Memory B cell (primary cell): ENCODE measurements at regions not wholly inside any gene's neighbourhood (a gene's known extent, or its start where the extent isn't known, plus 50 kb on each side); places are given as distances from the start of the nearest gene placed in this dataset.

Experiments
- ATAC-seq: fragments of 150-1000 bp; cut with Tn5 transposase; 2 replicates; pipeline ENCODE4 v1.10.0; 2021; ENCODE audit warnings: low read depth, mild to moderate bottlenecking, moderate library complexity
- DNase-seq, 2 donors: peaks; one replicate each; pipeline ENCODE4 v3.0.0; 2022; ENCODE audit warnings: low spot score in 2 of 2
- H3K27ac Mint-ChIP-seq: one replicate; pipeline ENCODE4 v1.8.0; 2022; ENCODE audit warnings: mild to moderate bottlenecking, moderate library complexity, mixed read lengths
- H3K27me3 Mint-ChIP-seq: one replicate; pipeline ENCODE4 v1.8.0; 2022; ENCODE audit warnings: mixed read lengths
- H3K36me3 Mint-ChIP-seq: one replicate; pipeline ENCODE4 v1.8.0; 2022; ENCODE audit warnings: mild to moderate bottlenecking, mixed read lengths
- H3K4me1 Mint-ChIP-seq: one replicate; pipeline ENCODE4 v1.8.0; 2022; ENCODE audit warnings: mixed read lengths
- H3K4me3 Mint-ChIP-seq: one replicate; pipeline ENCODE4 v1.8.0; 2022; ENCODE audit warnings: mild to moderate bottlenecking, moderate library complexity, mixed read lengths
- H3K9me3 Mint-ChIP-seq: one replicate; pipeline ENCODE4 v1.8.0; 2022; ENCODE audit warnings: mixed read lengths

DNA sequence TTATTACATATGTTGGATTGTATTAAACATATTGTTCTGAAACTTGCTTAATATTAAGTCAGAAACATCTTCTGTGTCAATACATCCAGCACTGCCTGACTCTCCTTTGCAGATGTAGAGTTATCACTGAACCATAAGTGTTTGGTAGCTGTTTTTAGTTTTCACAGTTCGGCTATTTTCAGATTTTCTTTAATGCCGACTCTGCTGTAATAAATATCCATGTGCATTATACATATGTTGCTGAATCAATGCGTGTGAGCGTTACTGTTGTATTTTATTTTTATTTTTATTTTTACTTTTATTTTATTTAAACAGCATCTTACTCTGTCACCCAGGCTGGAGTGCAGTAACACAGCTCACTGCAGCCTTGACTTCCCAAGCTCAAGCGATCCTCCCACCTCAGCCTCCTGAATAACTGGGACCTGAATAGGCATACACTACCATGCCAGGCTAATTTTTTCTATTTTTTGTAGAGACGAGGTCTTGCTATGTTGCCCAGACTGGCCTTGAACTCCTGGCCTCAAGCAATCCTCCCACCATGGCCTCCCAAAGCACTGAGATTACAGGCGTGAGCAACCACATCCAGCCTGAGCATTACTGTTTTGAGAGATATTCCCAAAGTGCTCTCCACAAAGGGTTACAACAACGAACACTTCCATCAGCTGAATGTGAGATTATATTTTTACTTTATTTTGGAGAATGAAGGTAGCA lies 50.7 kb upstream of the NOCT start:
- H3K27me3 Mint-ChIP-seq, result no peaks in the 10 kb centered on the region
- H3K4me1 Mint-ChIP-seq, result no peaks in the 10 kb centered on the region
- DNase-seq, result no peak
- ATAC-seq, result no peak
- no peak overlapping the region for H3K27ac Mint-ChIP-seq
- H3K9me3 Mint-ChIP-seq, result no peaks in the 10 kb centered on the region
- H3K36me3 Mint-ChIP-seq, result no peaks in the 10 kb centered on the region
- H3K4me3 Mint-ChIP-seq, result no peak overlapping the region

DNA sequence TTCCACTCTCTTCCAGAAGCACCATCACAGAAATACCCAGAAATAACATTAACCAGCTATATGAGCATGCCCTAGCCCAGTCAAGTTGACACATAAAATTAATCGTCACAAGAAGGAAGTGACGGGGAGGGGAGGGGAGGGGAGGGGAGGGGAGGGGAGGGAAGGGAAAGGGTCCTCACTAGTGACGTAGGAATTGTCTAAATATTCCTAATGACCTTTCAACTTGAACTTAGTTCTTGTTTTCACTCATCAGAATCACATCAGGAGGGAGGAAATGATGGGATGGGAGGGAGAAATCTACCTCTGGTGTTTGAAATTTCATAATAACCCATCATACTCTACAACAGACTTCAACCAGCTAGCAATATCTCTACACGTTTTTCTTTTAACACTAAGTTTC lies 52.2 kb upstream of the NOCT start:
- DNase-seq (no peak), ATAC-seq (no peak)
- H3K9me3 Mint-ChIP-seq, result no peaks in the 10 kb centered on the region
- peaks cover under 1% of the 10 kb centered on the region for H3K4me1 Mint-ChIP-seq
- peaks cover 1% of the 10 kb centered on the region for H3K27me3 Mint-ChIP-seq
- no peak overlapping the region for H3K4me3 Mint-ChIP-seq
- H3K27ac Mint-ChIP-seq, result no peak overlapping the region
- H3K36me3 Mint-ChIP-seq, result no peaks in the 10 kb centered on the region

DNA sequence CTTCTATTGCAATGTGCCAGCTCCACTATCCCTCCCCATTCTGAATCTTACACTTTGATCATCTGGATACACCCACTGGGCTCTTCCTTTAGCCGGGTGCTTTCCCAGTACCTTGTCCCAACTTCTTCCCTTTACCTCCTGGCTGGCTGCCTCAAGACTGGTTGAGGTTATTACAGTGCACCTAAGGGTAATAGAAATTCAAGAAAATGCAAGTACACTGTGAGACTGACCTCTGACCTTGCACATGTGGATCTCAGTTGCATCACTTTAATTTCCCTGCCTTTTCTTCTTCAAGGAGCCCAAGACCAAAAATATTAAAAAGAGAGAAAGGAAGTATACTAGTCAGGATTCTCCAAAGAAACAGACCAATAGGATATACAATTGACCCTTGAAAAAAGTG lies 53.9 kb upstream of the NOCT start:
- Mint-ChIP-seq H3K36me3 (no peaks in the 10 kb centered on the region), H3K27ac (no peak overlapping the region), H3K27me3 (peaks cover 5% of the 10 kb centered on the region), H3K9me3 (no peaks in the 10 kb centered on the region), H3K4me1 (peaks cover 4% of the 10 kb centered on the region), H3K4me3 (no peak overlapping the region)
- ATAC-seq (no peak), DNase-seq (no peak)

DNA sequence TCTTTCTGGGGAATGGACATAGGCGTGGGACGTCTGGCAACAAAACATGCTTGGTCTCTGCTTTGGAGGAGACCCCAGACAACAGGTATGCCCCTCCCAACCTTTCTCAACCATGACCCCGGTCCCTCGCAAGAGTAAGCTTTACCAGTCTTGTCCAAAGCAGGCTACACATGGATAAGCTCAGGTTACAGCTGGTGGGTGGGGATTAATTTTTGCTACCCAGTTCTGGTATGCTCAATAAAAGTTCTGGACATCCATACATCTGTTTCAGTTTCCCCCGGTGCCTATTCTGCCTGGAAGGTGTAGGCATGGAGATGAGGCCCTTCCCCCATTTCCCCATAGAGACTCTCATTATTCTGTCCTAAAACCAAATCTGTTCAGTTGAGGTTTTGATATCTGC lies 54.5 kb upstream of the NOCT start:
- Mint-ChIP-seq H3K4me1 (peaks cover 4% of the 10 kb centered on the region), H3K4me3 (no peak overlapping the region), H3K27me3 (peaks cover 5% of the 10 kb centered on the region), H3K9me3 (no peaks in the 10 kb centered on the region), H3K27ac (no peak overlapping the region), H3K36me3 (no peaks in the 10 kb centered on the region)
- DNase-seq, result no peak
- ATAC-seq, result no peak

DNA sequence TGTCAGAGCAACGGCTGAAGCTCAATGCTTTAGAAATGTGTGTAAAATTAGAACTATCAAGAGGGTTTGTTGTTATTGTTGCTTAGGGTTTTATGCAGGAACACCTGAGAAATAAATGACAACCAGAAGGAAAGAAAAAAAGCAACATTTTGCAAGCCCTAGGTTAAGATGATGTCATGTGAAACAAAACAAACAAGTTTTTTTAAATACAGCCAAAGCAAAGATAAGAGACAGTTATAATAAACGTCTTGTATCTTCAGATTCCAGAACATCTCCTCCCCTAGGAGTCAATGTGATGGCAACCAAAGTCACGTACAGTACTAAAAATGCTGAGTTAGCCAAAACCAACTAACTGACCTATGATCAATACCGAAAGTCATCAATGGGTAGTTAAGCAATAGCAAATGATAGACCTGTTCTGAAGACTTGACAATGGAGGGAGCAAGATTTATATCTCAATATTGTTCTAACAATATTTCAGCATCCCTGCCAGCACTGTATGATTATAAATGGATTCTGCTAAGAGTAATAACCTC lies 55.3 kb upstream of the NOCT start:
- H3K36me3 Mint-ChIP-seq, result no peaks in the 10 kb centered on the region
- H3K27me3 Mint-ChIP-seq, result peaks cover 7% of the 10 kb centered on the region
- no peak overlapping the region for H3K27ac Mint-ChIP-seq
- DNase-seq, result no peak
- no peak for ATAC-seq
- H3K9me3 Mint-ChIP-seq, result no peaks in the 10 kb centered on the region
- H3K4me1 Mint-ChIP-seq, result peaks cover 4% of the 10 kb centered on the region
- H3K4me3 Mint-ChIP-seq, result no peak overlapping the region

DNA sequence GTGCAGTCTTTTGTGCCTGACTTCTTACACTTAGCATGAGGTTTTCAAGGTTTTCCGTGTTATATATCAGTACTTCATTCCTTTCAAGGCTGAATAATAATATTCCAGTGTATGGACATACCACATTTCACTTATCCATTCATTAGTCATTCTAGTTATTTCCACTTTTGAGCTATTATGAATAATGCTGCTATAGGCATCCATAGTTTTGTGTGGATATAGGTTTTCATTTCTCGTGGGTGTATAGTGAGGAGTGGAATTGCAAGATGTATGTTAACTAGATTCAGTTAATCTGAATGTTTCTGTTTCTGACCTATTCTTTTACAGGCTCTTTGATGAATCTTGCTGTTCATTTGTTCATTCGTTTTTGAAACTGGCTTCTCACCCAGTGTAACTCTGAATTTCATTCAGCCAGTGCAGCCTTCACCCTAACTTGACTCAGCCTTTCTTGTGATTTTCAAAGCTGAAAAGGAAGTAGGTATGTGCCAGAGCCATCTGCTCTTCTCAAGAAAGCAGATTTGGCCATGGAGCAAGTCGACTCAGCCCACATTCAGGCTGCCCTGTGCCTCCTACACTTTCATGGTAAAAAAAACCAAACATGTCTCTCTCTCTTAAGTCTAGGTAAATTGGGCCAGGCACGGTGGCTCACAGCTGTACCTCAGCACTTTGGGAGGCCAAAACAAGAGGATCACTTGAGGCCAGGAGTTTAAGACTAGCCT lies 56.3 kb upstream of the NOCT start:
- Mint-ChIP-seq H3K4me1 (peaks cover 4% of the 10 kb centered on the region), H3K36me3 (no peaks in the 10 kb centered on the region), H3K27me3 (peaks cover 7% of the 10 kb centered on the region), H3K27ac (no peak overlapping the region), H3K4me3 (no peak overlapping the region), H3K9me3 (no peaks in the 10 kb centered on the region)
- no peak for DNase-seq
- no peak for ATAC-seq

DNA sequence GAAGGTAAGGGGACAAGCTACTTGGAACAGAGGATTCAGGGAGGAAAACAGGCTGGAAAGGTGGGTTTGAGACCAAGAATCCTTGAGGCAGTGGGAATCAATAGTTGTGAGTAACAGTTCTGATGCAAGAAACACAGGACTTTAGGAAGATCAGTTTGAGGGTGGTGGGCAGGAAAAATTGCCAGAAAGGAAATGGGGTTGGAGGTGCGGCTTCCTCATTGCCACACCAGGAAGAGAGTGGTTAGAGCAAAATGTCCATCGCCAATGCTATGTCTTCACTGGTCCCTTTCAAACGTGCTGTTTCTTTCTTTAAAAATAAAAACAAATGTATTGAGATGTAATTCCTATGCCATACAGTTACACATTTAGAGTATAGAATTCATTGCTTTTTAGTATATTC lies 57.1 kb upstream of the NOCT start:
- DNase-seq (no peak), ATAC-seq (no peak)
- no peak overlapping the region for H3K27ac Mint-ChIP-seq
- H3K9me3 Mint-ChIP-seq, result no peaks in the 10 kb centered on the region
- H3K27me3 Mint-ChIP-seq, result peaks cover 7% of the 10 kb centered on the region
- no peaks in the 10 kb centered on the region for H3K36me3 Mint-ChIP-seq
- H3K4me1 Mint-ChIP-seq, result peaks cover 4% of the 10 kb centered on the region
- no peak overlapping the region for H3K4me3 Mint-ChIP-seq

DNA sequence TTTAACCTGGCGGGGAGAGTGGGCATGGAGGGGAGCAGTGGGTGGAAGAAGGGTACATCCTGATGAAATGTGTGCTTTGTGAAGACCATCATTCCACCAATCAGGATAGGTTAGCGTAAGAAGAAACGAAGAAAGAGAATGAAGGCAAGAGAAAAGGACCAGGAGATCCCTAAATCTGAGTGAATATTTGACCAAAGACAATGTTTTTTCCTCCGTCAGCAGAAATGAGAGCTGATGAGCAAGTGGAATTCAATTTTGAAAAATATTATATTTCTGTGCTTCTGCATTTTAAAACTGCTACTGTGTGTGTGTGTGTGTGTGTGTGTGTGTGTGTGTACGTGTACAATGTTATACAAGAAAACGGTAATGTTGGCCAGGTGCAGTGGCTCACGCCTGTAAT lies 58.3 kb upstream of the NOCT start:
- no peaks in the 10 kb centered on the region for H3K36me3 Mint-ChIP-seq
- peaks cover 8% of the 10 kb centered on the region for H3K27me3 Mint-ChIP-seq
- DNase-seq (no peak), ATAC-seq (no peak)
- H3K9me3 Mint-ChIP-seq, result no peaks in the 10 kb centered on the region
- no peak overlapping the region for H3K4me3 Mint-ChIP-seq
- H3K27ac Mint-ChIP-seq, result no peak overlapping the region
- peaks cover 4% of the 10 kb centered on the region for H3K4me1 Mint-ChIP-seq

DNA sequence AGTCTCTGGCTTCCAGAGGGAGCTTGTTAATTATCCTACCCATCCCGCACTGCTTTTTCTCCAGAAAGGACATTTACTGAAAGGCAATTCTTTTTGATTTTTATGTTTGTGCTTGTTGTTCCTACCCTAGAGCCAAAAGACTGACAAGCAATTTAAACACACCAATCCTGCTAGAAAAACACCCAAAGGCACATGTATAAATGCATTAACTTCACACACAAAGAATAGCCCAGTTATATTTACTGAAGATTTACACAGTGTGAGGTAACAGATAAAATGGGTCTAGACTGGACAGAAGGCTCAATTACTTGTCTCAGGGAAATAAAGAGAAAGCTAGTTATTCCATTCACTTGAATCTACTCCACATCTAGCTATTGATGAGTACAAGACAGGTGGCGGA lies 61.2 kb upstream of the NOCT start:
- Mint-ChIP-seq H3K36me3 (no peaks in the 10 kb centered on the region), H3K4me1 (peaks cover 4% of the 10 kb centered on the region), H3K27me3 (peaks cover 10% of the 10 kb centered on the region), H3K9me3 (no peaks in the 10 kb centered on the region), H3K27ac (no peak overlapping the region), H3K4me3 (no peak overlapping the region)
- ATAC-seq (no peak), DNase-seq (no peak)

DNA sequence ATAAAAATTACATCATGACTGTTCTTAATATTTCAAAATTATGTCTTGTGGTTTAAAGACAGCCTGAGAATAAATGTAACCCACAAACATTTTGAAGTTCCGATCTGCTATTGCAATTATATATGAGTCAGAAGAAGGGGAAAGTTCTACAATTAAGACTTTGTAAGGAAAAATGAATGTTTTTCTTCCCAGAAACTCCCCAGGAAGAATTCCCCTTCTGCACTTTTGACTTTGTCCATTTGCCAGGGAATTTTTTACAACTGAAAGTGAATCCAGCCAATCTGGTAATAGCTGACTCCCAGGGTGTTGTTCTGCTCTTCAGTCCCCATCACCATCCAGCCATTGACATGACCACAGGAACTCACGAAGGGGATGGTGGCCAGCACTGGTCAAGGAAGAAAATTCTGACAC lies 61.6 kb upstream of the NOCT start:
- ATAC-seq (no peak), DNase-seq (no peak)
- Mint-ChIP-seq H3K27ac (no peak overlapping the region), H3K9me3 (no peaks in the 10 kb centered on the region), H3K36me3 (no peaks in the 10 kb centered on the region), H3K27me3 (peaks cover 10% of the 10 kb centered on the region), H3K4me1 (peaks cover 4% of the 10 kb centered on the region), H3K4me3 (no peak overlapping the region)

DNA sequence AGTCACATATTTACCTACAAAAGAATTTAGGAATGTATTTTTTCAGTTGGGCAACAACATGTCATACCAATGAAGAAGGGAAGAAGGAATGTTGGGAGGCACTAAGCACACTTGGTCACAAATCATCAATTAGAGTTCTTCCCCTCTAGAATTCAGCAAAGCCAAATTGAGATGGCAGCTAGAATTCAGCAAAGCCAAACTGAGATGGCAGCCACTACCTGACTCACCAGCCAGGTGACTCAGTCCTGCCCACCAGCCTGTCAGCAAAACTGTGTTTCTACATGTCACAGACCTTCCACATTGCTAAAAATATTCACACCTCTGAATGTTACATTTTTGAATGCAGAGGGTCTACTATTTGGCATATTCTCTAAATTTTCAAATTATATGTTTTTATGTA lies 63.2 kb upstream of the NOCT start:
- H3K27ac Mint-ChIP-seq, result no peak overlapping the region
- peaks cover 7% of the 10 kb centered on the region for H3K27me3 Mint-ChIP-seq
- H3K36me3 Mint-ChIP-seq, result no peaks in the 10 kb centered on the region
- no peak for DNase-seq
- ATAC-seq, result no peak
- no peaks in the 10 kb centered on the region for H3K9me3 Mint-ChIP-seq
- no peak overlapping the region for H3K4me3 Mint-ChIP-seq
- H3K4me1 Mint-ChIP-seq, result no peaks in the 10 kb centered on the region

DNA sequence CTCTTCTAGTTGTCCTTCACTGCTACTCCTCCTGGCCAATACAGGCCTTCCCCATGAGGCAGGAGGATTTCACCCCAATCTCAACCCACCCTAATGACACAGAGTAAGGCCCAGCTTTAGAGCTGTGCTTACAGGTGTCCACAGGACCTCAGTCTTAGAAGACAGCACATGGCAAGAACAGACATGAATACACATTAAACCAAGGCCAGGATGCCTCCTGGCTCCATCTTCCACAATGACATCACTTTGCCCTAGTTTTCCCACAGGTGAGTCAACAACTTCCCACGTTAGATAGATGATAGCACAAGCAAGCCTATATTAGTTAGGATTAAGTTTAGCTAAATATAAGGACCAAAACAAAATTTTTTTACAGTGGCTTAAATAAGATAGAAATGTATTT lies 63.8 kb upstream of the NOCT start:
- H3K4me3 Mint-ChIP-seq, result no peak overlapping the region
- H3K9me3 Mint-ChIP-seq, result no peaks in the 10 kb centered on the region
- peaks cover 5% of the 10 kb centered on the region for H3K27me3 Mint-ChIP-seq
- no peak overlapping the region for H3K27ac Mint-ChIP-seq
- H3K4me1 Mint-ChIP-seq, result no peaks in the 10 kb centered on the region
- H3K36me3 Mint-ChIP-seq, result no peaks in the 10 kb centered on the region
- ATAC-seq (no peak), DNase-seq (no peak)

DNA sequence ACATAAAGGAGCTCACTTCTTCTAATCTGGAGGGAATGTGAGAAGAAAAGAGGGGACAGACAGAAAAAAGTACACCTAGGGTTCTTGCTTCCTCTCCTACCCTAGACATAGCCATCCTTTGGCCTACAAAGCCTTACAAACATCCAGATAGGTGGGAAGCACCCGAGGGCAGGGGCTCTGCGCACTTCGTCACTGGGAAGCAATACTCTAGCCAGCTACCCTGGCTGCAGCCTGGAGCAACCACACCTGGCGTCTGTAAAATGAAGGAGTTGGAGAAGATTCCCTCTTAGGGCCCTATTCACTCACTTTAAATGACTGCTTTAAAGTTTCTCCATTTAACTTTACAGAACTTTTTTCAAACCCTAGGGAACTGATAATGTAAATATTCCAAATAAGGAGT lies 65.7 kb upstream of the NOCT start:
- peaks cover 2% of the 10 kb centered on the region for H3K36me3 Mint-ChIP-seq
- ATAC-seq (no peak), DNase-seq (no peak)
- peaks cover 4% of the 10 kb centered on the region for H3K27me3 Mint-ChIP-seq
- no peak overlapping the region for H3K27ac Mint-ChIP-seq
- H3K4me1 Mint-ChIP-seq, result no peaks in the 10 kb centered on the region
- H3K9me3 Mint-ChIP-seq, result no peaks in the 10 kb centered on the region
- H3K4me3 Mint-ChIP-seq, result no peak overlapping the region

DNA sequence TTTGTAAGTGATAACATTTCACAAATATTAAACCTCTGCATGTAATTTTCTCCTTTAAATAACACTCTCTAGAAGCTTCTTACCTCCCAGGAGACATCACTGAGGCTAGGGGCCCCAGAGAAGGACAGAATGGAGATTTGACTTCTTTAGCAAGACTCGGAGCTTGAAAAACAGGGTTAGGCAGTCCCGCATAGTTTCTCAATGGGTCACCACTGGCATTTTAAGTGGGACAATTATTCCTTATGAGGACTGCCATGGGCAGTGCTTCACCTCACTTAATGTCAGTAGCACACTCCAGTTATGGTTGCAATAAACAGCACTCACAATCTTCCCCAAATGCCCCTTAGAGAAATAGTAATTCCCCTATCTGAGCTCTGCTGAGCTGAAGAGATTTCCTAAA lies 66.7 kb upstream of the NOCT start:
- no peak for DNase-seq
- Mint-ChIP-seq H3K27ac (no peak overlapping the region), H3K4me1 (peaks cover under 1% of the 10 kb centered on the region), H3K9me3 (no peaks in the 10 kb centered on the region), H3K36me3 (peaks cover 2% of the 10 kb centered on the region), H3K4me3 (no peak overlapping the region), H3K27me3 (peaks cover 4% of the 10 kb centered on the region)
- ATAC-seq, result no peak

DNA sequence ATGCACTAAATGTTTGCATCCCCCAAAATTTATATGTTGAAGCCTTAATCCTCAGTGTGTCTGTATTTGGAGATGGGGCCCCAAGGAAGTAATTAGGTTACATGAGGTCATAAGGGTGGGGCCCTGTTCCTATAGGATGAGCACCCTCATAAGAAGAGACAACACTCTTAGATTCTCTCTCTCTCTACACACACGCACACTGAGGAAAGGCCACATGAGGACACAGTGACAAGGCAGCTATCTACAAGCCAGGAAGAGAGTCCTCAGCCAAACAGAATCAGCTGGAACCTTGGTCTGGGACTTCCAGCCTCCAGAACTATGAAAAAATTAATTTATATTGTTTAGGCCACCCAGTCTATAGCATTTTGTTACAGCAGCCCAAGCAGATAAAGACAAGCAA lies 69.3 kb upstream of the NOCT start:
- H3K9me3 Mint-ChIP-seq, result no peaks in the 10 kb centered on the region
- no peak overlapping the region for H3K27ac Mint-ChIP-seq
- ATAC-seq (no peak), DNase-seq (no peak)
- peaks cover 3% of the 10 kb centered on the region for H3K27me3 Mint-ChIP-seq
- peaks cover 3% of the 10 kb centered on the region for H3K4me1 Mint-ChIP-seq
- H3K4me3 Mint-ChIP-seq, result no peak overlapping the region
- H3K36me3 Mint-ChIP-seq, result peaks cover 2% of the 10 kb centered on the region
